NB4 (cell line): ENCODE measurements at regions not wholly inside any gene's neighbourhood (a gene's known extent, or its start where the extent isn't known, plus 50 kb on each side); places are given as distances from the start of the nearest gene placed in this dataset.

Source experiments
- MYC ChIP-seq: IDR thresholded peaks from 2 replicates; pipeline ENCODE4 v1.6.1; 2011; ENCODE audit warnings: low read depth, low read length
- POLR2A ChIP-seq: IDR thresholded peaks from 2 replicates; pipeline ENCODE4 v1.6.1; 2011; ENCODE audit warnings: mild to moderate bottlenecking; ENCODE audit not compliant: insufficient read length; ENCODE audit errors: extremely low read depth
- TF ChIP-seq, protein P1 (sequence below): IDR thresholded peaks from one replicate; pipeline ENCODE4 v1.5.1; 2012; ENCODE audit warnings: low read depth, low read length
- TF ChIP-seq, protein P2 (sequence below): IDR thresholded peaks from 2 replicates; pipeline ENCODE4 v1.6.1; 2011; ENCODE audit warnings: low read depth, low read length

- TF ChIP-seq, protein P1, sequence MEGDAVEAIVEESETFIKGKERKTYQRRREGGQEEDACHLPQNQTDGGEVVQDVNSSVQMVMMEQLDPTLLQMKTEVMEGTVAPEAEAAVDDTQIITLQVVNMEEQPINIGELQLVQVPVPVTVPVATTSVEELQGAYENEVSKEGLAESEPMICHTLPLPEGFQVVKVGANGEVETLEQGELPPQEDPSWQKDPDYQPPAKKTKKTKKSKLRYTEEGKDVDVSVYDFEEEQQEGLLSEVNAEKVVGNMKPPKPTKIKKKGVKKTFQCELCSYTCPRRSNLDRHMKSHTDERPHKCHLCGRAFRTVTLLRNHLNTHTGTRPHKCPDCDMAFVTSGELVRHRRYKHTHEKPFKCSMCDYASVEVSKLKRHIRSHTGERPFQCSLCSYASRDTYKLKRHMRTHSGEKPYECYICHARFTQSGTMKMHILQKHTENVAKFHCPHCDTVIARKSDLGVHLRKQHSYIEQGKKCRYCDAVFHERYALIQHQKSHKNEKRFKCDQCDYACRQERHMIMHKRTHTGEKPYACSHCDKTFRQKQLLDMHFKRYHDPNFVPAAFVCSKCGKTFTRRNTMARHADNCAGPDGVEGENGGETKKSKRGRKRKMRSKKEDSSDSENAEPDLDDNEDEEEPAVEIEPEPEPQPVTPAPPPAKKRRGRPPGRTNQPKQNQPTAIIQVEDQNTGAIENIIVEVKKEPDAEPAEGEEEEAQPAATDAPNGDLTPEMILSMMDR: no peak
- TF ChIP-seq POLR2A (no peak), MYC (no peak)
- TF ChIP-seq, protein P2, sequence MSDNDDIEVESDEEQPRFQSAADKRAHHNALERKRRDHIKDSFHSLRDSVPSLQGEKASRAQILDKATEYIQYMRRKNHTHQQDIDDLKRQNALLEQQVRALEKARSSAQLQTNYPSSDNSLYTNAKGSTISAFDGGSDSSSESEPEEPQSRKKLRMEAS: no peak
These were observed 562.0 kb downstream of the SMARCA1 start for GRCh38 chrX:128961290-128961689.
